ENCODE measurements at regions not wholly inside any gene's neighbourhood (a gene's known extent, or its start where the extent isn't known, plus 50 kb on each side); places are given as distances from the start of the nearest gene placed in this dataset.

DNA sequence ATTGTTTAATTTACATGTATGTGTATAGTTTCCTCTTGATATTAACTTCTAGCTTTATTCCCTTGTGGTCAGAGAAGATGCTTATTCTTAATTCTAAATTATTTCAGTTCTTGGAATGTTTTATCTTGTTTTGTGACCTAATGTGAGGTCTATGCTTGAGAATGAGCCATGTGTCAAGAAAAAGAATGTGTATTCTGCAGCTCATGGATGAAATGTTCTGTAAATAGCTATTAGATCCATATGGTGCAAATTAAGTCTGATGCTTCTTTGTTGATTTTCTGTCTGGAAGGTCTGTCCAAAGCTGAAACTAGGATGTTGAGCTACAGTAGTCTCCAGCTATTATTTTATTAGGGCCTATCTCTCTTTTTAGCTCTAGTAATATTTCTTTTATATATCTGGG is 187.3 kb upstream of the RASGEF1B start:
- no peak for DNase-seq
- H3K9ac ChIP-seq (ENCODE audit: low read length): no peak overlapping the region
- H3K79me2 ChIP-seq (ENCODE audit: control insufficient read depth, insufficient read depth, low read length): no peaks in the 10 kb centered on the region
- H3K27me3 ChIP-seq (replicated peaks in 1 of 4; ENCODE audit: control extremely low read depth in 1 of 4, control insufficient read depth in 3 of 4, insufficient read depth in 4 of 4, low read length in 3 of 4): no peaks in the 10 kb centered on the region
- intact Hi-C loops (cut with micrococcal nuclease): no loop called here
- H3K4me1 ChIP-seq (ENCODE audit: control insufficient read depth in 2 of 2, insufficient read depth in 2 of 2, low read length in 2 of 2): no peaks in the 10 kb centered on the region
- CTCF ChIA-PET: interaction anchor here (1.0 kb wide), 1 partner anchor 192 kb away, joined by 3 read pairs; no protein-coding TSS in a partner anchor
- Mint-ChIP-seq H3K4me1 (peaks cover 6% of the 10 kb centered on the region), H3K4me3 (no peak overlapping the region), H3K9me3 (ENCODE audit: insufficient read depth) (no peaks in the 10 kb centered on the region), H3K27me3 (no peaks in the 10 kb centered on the region), H3K27ac (no peak overlapping the region)
- no peak overlapping the region for H3K4me2 ChIP-seq (replicated peaks; ENCODE audit: low read depth, low read length, poor library complexity, severe bottlenecking)
- H3K9me3 ChIP-seq (ENCODE audit: control extremely low read depth in 1 of 3, control insufficient read depth in 2 of 3, insufficient read depth in 1 of 3, low read length in 2 of 3): no peaks in the 10 kb centered on the region
- no peak for ATAC-seq (ENCODE audit: low read depth)
- H3K27ac ChIP-seq (ENCODE audit: low read length in 2 of 2): no peak overlapping the region
- no peak overlapping the region for H3K4me3 ChIP-seq (ENCODE audit: control extremely low read depth in 1 of 5, extremely low read depth in 1 of 5, insufficient read depth in 1 of 5, low read depth in 2 of 5, low read length in 4 of 5)
- no peaks in the 10 kb centered on the region for H4K20me1 ChIP-seq (ENCODE audit: control insufficient read depth, insufficient read depth, low read length, poor library complexity, severe bottlenecking)
- no peak overlapping the region for H2AFZ ChIP-seq (ENCODE audit: insufficient read depth, low read depth, low read length, poor library complexity, severe bottlenecking)
- no peaks in the 10 kb centered on the region for H3K36me3 ChIP-seq (replicated peaks in 1 of 2; ENCODE audit: control extremely low read depth in 1 of 2, control insufficient read depth in 1 of 2, extremely low read depth in 1 of 2, insufficient read depth in 2 of 2, low read length in 1 of 2)
- POLR2A ChIA-PET: no interaction called here
- TF ChIP-seq EZH2 (IDR thresholded peaks at IDR 0.05; ENCODE audit: borderline replicate concordance, insufficient read depth, low read depth, low read length, poor library complexity, severe bottlenecking): no peak
- TF ChIP-seq, protein P1, sequence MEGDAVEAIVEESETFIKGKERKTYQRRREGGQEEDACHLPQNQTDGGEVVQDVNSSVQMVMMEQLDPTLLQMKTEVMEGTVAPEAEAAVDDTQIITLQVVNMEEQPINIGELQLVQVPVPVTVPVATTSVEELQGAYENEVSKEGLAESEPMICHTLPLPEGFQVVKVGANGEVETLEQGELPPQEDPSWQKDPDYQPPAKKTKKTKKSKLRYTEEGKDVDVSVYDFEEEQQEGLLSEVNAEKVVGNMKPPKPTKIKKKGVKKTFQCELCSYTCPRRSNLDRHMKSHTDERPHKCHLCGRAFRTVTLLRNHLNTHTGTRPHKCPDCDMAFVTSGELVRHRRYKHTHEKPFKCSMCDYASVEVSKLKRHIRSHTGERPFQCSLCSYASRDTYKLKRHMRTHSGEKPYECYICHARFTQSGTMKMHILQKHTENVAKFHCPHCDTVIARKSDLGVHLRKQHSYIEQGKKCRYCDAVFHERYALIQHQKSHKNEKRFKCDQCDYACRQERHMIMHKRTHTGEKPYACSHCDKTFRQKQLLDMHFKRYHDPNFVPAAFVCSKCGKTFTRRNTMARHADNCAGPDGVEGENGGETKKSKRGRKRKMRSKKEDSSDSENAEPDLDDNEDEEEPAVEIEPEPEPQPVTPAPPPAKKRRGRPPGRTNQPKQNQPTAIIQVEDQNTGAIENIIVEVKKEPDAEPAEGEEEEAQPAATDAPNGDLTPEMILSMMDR (IDR thresholded peaks at IDR 0.05): no peak

- Histone ChIP-seq H3K27me3 (replicated peaks in 1 of 4; ENCODE audit: control extremely low read depth in 1 of 4, control insufficient read depth in 3 of 4, insufficient read depth in 4 of 4, low read length in 3 of 4) (no peaks in the 10 kb centered on the region), H2AFZ (ENCODE audit: insufficient read depth, low read depth, low read length, poor library complexity, severe bottlenecking) (no peak overlapping the region), H3K27ac (ENCODE audit: low read length in 2 of 2) (no peak overlapping the region), H3K36me3 (replicated peaks in 1 of 2; ENCODE audit: control extremely low read depth in 1 of 2, control insufficient read depth in 1 of 2, extremely low read depth in 1 of 2, insufficient read depth in 2 of 2, low read length in 1 of 2) (no peaks in the 10 kb centered on the region), H4K20me1 (ENCODE audit: control insufficient read depth, insufficient read depth, low read length, poor library complexity, severe bottlenecking) (no peaks in the 10 kb centered on the region), H3K4me3 (ENCODE audit: control extremely low read depth in 1 of 5, extremely low read depth in 1 of 5, insufficient read depth in 1 of 5, low read depth in 2 of 5, low read length in 4 of 5) (no peak overlapping the region), H3K9me3 (ENCODE audit: control extremely low read depth in 1 of 3, control insufficient read depth in 2 of 3, insufficient read depth in 1 of 3, low read length in 2 of 3) (no peaks in the 10 kb centered on the region), H3K79me2 (ENCODE audit: control insufficient read depth, insufficient read depth, low read length) (no peaks in the 10 kb centered on the region), H3K9ac (ENCODE audit: low read length) (no peak overlapping the region), H3K4me2 (replicated peaks; ENCODE audit: low read depth, low read length, poor library complexity, severe bottlenecking) (no peak overlapping the region), H3K4me1 (ENCODE audit: control insufficient read depth in 2 of 2, insufficient read depth in 2 of 2, low read length in 2 of 2) (peaks cover 26 to 36% of the 10 kb centered on the region in 2 donors)
- WGBS (ENCODE audit: insufficient coverage): no CpG with 5 or more reads among the region's 2 CpGs
- H3K9me3 Mint-ChIP-seq (ENCODE audit: insufficient read depth): no peaks in the 10 kb centered on the region
- no peak for ATAC-seq (ENCODE audit: low read depth)
- H3K27ac Mint-ChIP-seq: no peak overlapping the region
- no peak for DNase-seq
- POLR2A ChIA-PET: no interaction called here
- peaks cover 49% of the 10 kb centered on the region for H3K4me1 Mint-ChIP-seq
- H3K27me3 Mint-ChIP-seq: no peaks in the 10 kb centered on the region
- no peak for TF ChIP-seq EZH2 (IDR thresholded peaks at IDR 0.05; ENCODE audit: borderline replicate concordance, insufficient read depth, low read depth, low read length, poor library complexity, severe bottlenecking)
- CTCF ChIA-PET: interaction anchor here (1.4 to 2.0 kb wide), 2 partner anchors 11 to 180 kb away, joined by 4 to 8 read pairs; partner anchors contain the start of gene RASGEF1B
- intact Hi-C loops (cut with micrococcal nuclease): no loop called here
- no peak overlapping the region for H3K4me3 Mint-ChIP-seq
Measured at GRCh38 chr4:81652069-81652478, 180.4 kb upstream of the RASGEF1B start.
